ENCODE measurements at regions not wholly inside any gene's neighbourhood (a gene's known extent, or its start where the extent isn't known, plus 50 kb on each side); places are given as distances from the start of the nearest gene placed in this dataset.
A peak's percentile ranks its signal among the peaks of the same experiment; 100 is the strongest.

- DNase-seq: peak in 1 of 2 donors; percentile 18
- no peak for TF ChIP-seq POLR2AphosphoS5 (IDR thresholded peaks at IDR 0.05)
- TF ChIP-seq EP300 (IDR thresholded peaks at IDR 0.05): no peak
- TF ChIP-seq POLR2A (IDR thresholded peaks at IDR 0.05): no peak
- no peak for TF ChIP-seq CTCF (IDR thresholded peaks at IDR 0.05)
- Histone ChIP-seq H3K36me3 (no peaks in the 10 kb centered on the region), H3K4me1 (no peaks in the 10 kb centered on the region), H3K27ac (no peak overlapping the region), H3K9me3 (no peaks in the 10 kb centered on the region), H3K4me3 (no peak overlapping the region), H3K27me3 (no peaks in the 10 kb centered on the region)
- WGBS, 5 donors: 25 to 59% (median 44%) methylated on average over 1 of the region's 1 CpG
- intact Hi-C loops (cut with DNase I; ENCODE audit: low total_unique reads): no loop called here
Observed at GRCh38 chr10:83274088-83274487, 865.2 kb upstream of the GHITM start.

- H3K4me3 ChIP-seq: no peak overlapping the region
- DNase-seq: no peak
- no peaks in the 10 kb centered on the region for H3K27me3 ChIP-seq
- TF ChIP-seq CTCF (IDR thresholded peaks at IDR 0.05) (no peak), EP300 (IDR thresholded peaks at IDR 0.05) (no peak), POLR2A (IDR thresholded peaks at IDR 0.05) (no peak), POLR2AphosphoS5 (IDR thresholded peaks at IDR 0.05) (no peak)
- no peaks in the 10 kb centered on the region for H3K4me1 ChIP-seq
- H3K9me3 ChIP-seq: peaks cover 0 to 10% (median 4%) of the 10 kb centered on the region in 4 donors
- 31 to 68% (median 61%) methylated on average over 2 of the region's 2 CpGs for WGBS, 5 donors
- intact Hi-C loops (cut with DNase I; ENCODE audit: low total_unique reads): no loop called here
- H3K27ac ChIP-seq: no peak overlapping the region
- H3K36me3 ChIP-seq: no peaks in the 10 kb centered on the region
Observed at GRCh38 chr10:83276971-83277370, 862.3 kb upstream of the GHITM start.

GRCh38 chr10:83283151-83283550 is 856.2 kb upstream of the GHITM start:
- Histone ChIP-seq H3K4me3 (no peak overlapping the region), H3K27ac (no peak overlapping the region), H3K4me1 (no peaks in the 10 kb centered on the region), H3K27me3 (no peaks in the 10 kb centered on the region), H3K9me3 (peaks cover 0 to 12% (median 4%) of the 10 kb centered on the region in 4 donors), H3K36me3 (no peaks in the 10 kb centered on the region)
- no peak for TF ChIP-seq CTCF (IDR thresholded peaks at IDR 0.05)
- TF ChIP-seq POLR2A (IDR thresholded peaks at IDR 0.05): no peak
- no peak for TF ChIP-seq EP300 (IDR thresholded peaks at IDR 0.05)
- TF ChIP-seq POLR2AphosphoS5 (IDR thresholded peaks at IDR 0.05): no peak
- intact Hi-C loops (cut with DNase I; ENCODE audit: low total_unique reads): no loop called here
- no peak for DNase-seq

- H3K4me1 ChIP-seq: no peaks in the 10 kb centered on the region
- H3K27me3 ChIP-seq: no peaks in the 10 kb centered on the region
- intact Hi-C loops (cut with DNase I; ENCODE audit: low total_unique reads): no loop called here
- no peaks in the 10 kb centered on the region for H3K9me3 ChIP-seq
- WGBS, 5 donors: 65 to 80% (median 76%) methylated on average over 2 of the region's 2 CpGs
- DNase-seq: no peak
- no peak for TF ChIP-seq POLR2A (IDR thresholded peaks at IDR 0.05)
- no peak for TF ChIP-seq CTCF (IDR thresholded peaks at IDR 0.05)
- TF ChIP-seq EP300 (IDR thresholded peaks at IDR 0.05): no peak
- TF ChIP-seq POLR2AphosphoS5 (IDR thresholded peaks at IDR 0.05): no peak
- no peak overlapping the region for H3K27ac ChIP-seq
- H3K4me3 ChIP-seq: no peak overlapping the region
- H3K36me3 ChIP-seq: no peaks in the 10 kb centered on the region
Observed at GRCh38 chr10:83287374-83287773, 851.9 kb upstream of the GHITM start.
